HG02763 (cell line): ENCODE measurements at regions not wholly inside any gene's neighbourhood (a gene's known extent, or its start where the extent isn't known, plus 50 kb on each side); places are given as distances from the start of the nearest gene placed in this dataset.
"Not testable (repeated sequence)": the region's sequence is repeated elsewhere in the genome, so short reads cannot be mapped to it uniquely, and the experiment has no call there.

Experiments
- ATAC-seq: cut with Tn5 transposase; IDR thresholded peaks from one replicate; pipeline ENCODE4 v1.9.1; 2021; ENCODE audit warnings: mild to moderate bottlenecking, moderate library complexity; ENCODE audit not compliant: unreplicated experiment

GRCh38 chr18:41639218-41639617, 315.8 kb upstream of the PIK3C3 start:
- no peak for ATAC-seq

GRCh38 chr18:41631723-41632285, 323.2 kb upstream of the PIK3C3 start:
- not testable (repeated sequence) for ATAC-seq

DNA sequence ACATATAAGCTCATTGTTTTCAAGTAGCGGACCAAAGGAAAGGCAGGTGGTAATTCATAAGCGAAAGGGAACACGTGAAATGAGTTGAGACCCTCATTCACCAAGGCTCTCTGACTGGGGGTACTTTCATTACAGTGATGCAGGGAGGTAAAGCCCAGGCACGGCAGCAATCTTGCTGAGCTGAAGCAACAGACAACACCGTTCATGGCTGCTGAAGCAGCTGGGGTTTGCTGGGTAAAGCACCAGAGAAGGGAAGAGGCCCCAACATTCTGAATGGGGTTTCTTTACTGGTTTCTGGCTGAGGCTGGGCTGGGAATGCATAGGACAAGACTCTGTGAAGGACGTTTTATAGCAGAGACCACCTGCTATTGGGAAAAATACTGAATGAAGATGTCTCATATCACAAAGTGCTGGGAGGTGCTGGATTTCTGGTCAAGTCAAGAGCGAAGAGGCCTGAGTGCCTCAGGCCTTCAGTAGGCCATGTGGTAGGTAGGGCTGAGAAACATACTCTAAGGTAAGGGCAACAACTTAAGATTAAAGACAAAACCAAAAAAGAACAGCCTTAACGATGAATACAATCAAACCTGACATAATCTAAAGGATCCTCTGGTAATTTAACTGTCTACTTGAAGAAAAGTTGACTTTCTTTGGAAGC, 324.7 kb upstream of the PIK3C3 start:
- ATAC-seq = no peak

- ATAC-seq = no peak
Observed at GRCh38 chr18:41624460-41624859, 330.6 kb upstream of the PIK3C3 start.

DNA sequence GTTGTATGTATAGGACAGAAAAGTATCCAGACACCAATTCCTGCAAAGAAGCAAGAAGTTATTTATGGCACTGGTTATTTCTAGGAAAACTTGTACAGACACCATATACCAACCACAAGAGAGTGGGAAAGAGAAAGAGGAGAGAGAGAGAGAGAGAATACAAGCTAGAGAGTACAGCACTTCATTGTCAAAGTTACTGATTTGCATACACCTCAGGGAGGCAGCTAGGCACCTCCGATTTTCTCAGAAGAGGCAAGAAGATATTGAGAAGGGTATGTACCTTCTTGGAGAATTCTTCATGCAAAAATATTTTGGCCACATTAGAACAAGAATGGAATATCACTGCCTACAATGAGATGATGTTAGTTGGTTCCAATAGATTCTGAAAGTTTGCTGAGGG, 333.9 kb upstream of the PIK3C3 start:
- no peak for ATAC-seq

- ATAC-seq = no peak
Observed at GRCh38 chr18:41618147-41618546, 336.9 kb upstream of the PIK3C3 start.

GRCh38 chr18:41617647-41618046, 337.4 kb upstream of the PIK3C3 start:
- no peak for ATAC-seq

DNA sequence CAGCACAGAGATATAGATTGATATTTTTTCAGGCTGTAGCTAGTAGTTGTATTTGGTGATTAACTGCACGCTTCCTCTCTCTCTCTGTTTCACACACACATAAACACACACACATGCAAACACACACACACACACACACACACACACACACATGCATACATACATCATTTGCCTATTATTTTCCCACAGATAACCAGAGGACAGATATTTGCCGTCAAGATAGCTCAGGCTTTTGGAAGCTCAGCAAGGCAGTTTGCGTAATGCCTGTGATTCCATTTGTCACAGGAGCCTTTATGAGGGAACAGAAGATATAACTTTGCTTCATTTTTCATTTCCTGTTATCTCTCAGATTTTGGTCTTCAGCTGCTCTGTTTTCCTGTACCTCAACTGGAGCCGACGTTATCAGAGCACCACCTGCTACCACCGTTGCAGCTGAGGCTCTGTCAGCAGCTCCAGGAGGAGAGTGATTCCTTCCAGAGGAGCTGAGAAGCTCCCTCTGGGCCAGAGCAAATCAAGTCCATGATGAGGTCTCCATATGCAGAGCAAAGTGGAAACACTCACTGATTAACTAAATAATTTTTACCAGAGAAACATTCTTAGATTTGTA, 341.9 kb upstream of the PIK3C3 start:
- ATAC-seq = no peak

- no peak for ATAC-seq
Observed at GRCh38 chr18:41604964-41605363, 350.1 kb upstream of the PIK3C3 start.

- ATAC-seq = no peak
Observed at GRCh38 chr18:41602034-41602433, 353.0 kb upstream of the PIK3C3 start.

GRCh38 chr18:41600693-41601391, 354.2 kb upstream of the PIK3C3 start:
- no peak for ATAC-seq

- no peak for ATAC-seq
Observed at GRCh38 chr18:41599466-41599865, 355.6 kb upstream of the PIK3C3 start.

GRCh38 chr18:41594582-41594981, 360.5 kb upstream of the PIK3C3 start:
- no peak for ATAC-seq

DNA sequence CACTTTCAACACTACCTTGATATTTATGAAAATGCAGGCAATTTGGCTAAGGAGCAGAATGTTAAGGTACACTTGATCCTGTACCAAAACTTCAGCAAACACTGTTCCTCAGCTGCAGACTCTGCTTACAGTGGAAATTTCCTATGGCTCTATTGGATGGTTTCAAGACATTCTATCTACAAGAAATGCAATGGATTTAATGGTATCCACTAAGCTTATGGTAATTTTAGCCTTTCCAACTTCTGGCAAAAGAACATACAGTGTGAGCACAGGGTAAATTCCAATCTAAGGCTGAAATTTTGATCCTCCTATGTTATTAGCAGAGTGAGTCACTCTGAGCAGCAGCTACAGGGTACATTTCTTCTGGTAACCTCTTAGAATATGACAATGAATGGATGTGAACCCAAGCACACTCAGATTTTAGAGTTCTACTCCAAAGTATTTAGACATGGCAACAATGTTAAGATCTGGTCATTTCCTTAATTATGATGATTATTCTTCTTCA, 361.8 kb upstream of the PIK3C3 start:
- ATAC-seq = no peak

- ATAC-seq = no peak
Observed at GRCh38 chr18:41587976-41588375, 367.1 kb upstream of the PIK3C3 start.

DNA sequence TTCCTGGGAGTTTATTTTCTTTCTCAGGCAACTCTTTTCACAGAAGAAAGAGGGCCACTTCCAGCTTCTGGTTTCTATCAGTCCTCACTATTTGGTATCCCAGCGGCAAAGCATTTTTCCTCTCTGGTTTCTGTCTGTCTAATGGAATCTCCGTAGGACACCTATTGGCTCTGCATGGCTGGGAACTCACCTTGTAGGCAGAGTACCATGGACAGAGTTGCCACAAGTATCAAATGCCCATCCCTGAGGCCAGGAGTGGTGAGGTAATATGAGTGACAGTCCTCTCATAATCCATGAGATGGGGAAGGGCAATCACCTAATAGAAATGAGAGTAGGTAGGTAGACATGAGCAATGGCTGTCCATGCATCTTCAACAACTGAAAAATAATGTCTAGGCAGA, 369.5 kb upstream of the PIK3C3 start:
- no peak for ATAC-seq

GRCh38 chr18:41579185-41579584, 375.8 kb upstream of the PIK3C3 start:
- no peak for ATAC-seq

- ATAC-seq = no peak
Observed at GRCh38 chr18:41577529-41577928, 377.5 kb upstream of the PIK3C3 start.

DNA sequence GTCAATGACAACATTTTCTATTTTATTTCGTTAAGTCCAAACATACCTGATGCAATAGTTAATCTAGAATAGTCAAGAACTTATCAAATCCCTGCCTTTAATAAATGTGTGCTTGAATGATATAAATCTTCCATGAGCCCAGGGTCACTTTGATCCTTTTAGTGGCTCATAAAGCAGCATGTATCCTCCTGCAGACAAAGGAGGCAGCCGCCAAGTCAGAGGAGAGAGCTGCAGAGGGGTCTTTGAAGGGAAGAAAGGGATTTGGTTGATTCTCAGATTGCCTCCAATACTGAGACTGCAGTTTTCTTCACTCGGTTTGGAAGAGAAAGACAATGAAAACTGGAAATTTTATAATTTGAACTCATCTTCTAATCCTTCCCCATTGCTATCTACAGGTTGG, 378.4 kb upstream of the PIK3C3 start:
- ATAC-seq = no peak

- no peak for ATAC-seq
Observed at GRCh38 chr18:41569867-41570266, 385.2 kb upstream of the PIK3C3 start.

DNA sequence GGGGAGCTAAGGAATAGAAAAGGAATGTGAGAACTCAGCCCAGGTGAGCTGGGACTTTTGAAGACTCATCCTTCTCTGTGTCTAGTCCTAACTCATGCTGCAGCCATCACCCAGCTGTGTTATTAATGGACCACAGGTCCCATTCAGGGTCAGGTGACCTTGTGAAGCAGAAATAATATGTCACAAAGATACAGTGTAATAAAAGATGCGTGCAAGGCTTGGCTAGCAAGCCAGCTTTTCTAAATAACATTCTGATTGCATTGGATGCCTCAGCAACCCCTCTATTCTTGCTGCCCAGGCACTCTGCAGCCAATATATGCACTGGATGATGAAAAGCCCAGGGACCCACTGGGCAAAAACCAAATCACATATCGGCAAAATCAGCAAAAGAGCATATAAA, 393.1 kb upstream of the PIK3C3 start:
- no peak for ATAC-seq

DNA sequence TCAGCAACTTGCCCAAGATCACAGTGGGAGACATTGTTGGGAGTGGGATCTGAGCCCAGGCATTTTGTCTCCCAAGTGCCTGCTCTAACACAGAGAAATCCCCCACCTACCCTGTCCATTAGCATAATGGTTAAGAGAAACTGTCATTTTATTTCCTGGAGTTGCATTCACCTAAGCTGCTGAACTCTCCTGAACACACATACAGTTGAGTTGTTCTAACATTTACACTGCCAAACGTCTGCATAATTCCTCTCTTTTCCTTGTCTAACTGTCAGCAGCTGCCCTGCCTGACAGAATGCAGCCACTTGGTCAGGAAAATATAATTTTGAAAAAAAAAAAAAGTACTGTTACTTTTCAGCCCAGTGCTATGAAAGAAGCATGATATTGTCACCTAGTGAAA, 396.3 kb upstream of the PIK3C3 start:
- ATAC-seq = no peak
